ENCODE measurements at regions not wholly inside any gene's neighbourhood (a gene's known extent, or its start where the extent isn't known, plus 50 kb on each side); places are given as distances from the start of the nearest gene placed in this dataset.

- Histone ChIP-seq H3K4me1 (ENCODE audit: control insufficient read depth, extremely low read depth, insufficient read depth, low read length) (no peaks in the 10 kb centered on the region), H3K4me3 (ENCODE audit: control insufficient read depth in 2 of 3, extremely low read depth in 1 of 3, insufficient read depth in 2 of 3, low read depth in 1 of 3, low read length in 3 of 3) (no peak overlapping the region), H4K20me1 (ENCODE audit: control insufficient read depth, extremely low read depth, insufficient read depth, low read length) (no peaks in the 10 kb centered on the region), H2AFZ (ENCODE audit: control insufficient read depth, low read length) (no peak overlapping the region), H3K9me3 (ENCODE audit: control insufficient read depth, low read depth, low read length) (no peaks in the 10 kb centered on the region), H3K36me3 (ENCODE audit: control insufficient read depth in 2 of 2, extremely low read depth in 1 of 2, insufficient read depth in 2 of 2, low read length in 2 of 2) (no peaks in the 10 kb centered on the region), H3K79me2 (ENCODE audit: control insufficient read depth, insufficient read depth, low read length) (no peaks in the 10 kb centered on the region), H3K27ac (ENCODE audit: control insufficient read depth, insufficient read depth, low read length) (no peak overlapping the region), H3K27me3 (ENCODE audit: control insufficient read depth, extremely low read depth, insufficient read depth, low read length) (peaks cover 15% of the 10 kb centered on the region), H3K9ac (ENCODE audit: control insufficient read depth, extremely low read depth, insufficient read depth, low read length) (no peak overlapping the region), H3K9me1 (ENCODE audit: control insufficient read depth, extremely low read depth, insufficient read depth, low read length) (no peaks in the 10 kb centered on the region), H3K4me2 (ENCODE audit: control insufficient read depth, extremely low read depth, insufficient read depth, low read depth, low read length) (no peak overlapping the region)
- DNase-seq (ENCODE audit: low read depth, low spot score) = no peak
- no peak for TF ChIP-seq CTCF (optimal IDR thresholded peaks at IDR 0.05 in 1 of 3, IDR thresholded peaks at IDR 0.05 in 1 of 3, conservative IDR thresholded peaks at IDR 0.05 in 1 of 3; ENCODE audit: extremely low read depth in 1 of 3, insufficient read depth in 2 of 3, low read length in 3 of 3)
- TF ChIP-seq EZH2 (IDR thresholded peaks at IDR 0.05; ENCODE audit: low read length) = no peak
- dilution Hi-C loops (cut with MboI; ENCODE audit: extremely low pct_ligation_motif_present, low sequenced_read_pairs) = no loop called here
- FAIRE-seq = no peak
These were observed 146.1 kb downstream of the IRF8 start for GRCh38 chr16:86044881-86045590.

GRCh38 chr16:86045591-86045971, 146.6 kb downstream of the IRF8 start:
- H3K4me2 ChIP-seq (ENCODE audit: control insufficient read depth, extremely low read depth, insufficient read depth, low read depth, low read length) = no peak overlapping the region
- DNase-seq (ENCODE audit: low read depth, low spot score) (no peak), FAIRE-seq (no peak)
- no peaks in the 10 kb centered on the region for H3K4me1 ChIP-seq (ENCODE audit: control insufficient read depth, extremely low read depth, insufficient read depth, low read length)
- H3K9ac ChIP-seq (ENCODE audit: control insufficient read depth, extremely low read depth, insufficient read depth, low read length) = no peak overlapping the region
- dilution Hi-C loops (cut with MboI; ENCODE audit: extremely low pct_ligation_motif_present, low sequenced_read_pairs) = no loop called here
- no peaks in the 10 kb centered on the region for H4K20me1 ChIP-seq (ENCODE audit: control insufficient read depth, extremely low read depth, insufficient read depth, low read length)
- H3K27me3 ChIP-seq (ENCODE audit: control insufficient read depth, extremely low read depth, insufficient read depth, low read length) = peaks cover 15% of the 10 kb centered on the region
- H3K27ac ChIP-seq (ENCODE audit: control insufficient read depth, insufficient read depth, low read length) = no peak overlapping the region
- no peaks in the 10 kb centered on the region for H3K36me3 ChIP-seq (ENCODE audit: control insufficient read depth in 2 of 2, extremely low read depth in 1 of 2, insufficient read depth in 2 of 2, low read length in 2 of 2)
- no peak overlapping the region for H2AFZ ChIP-seq (ENCODE audit: control insufficient read depth, low read length)
- H3K79me2 ChIP-seq (ENCODE audit: control insufficient read depth, insufficient read depth, low read length) = no peaks in the 10 kb centered on the region
- H3K9me3 ChIP-seq (ENCODE audit: control insufficient read depth, low read depth, low read length) = no peaks in the 10 kb centered on the region
- no peaks in the 10 kb centered on the region for H3K9me1 ChIP-seq (ENCODE audit: control insufficient read depth, extremely low read depth, insufficient read depth, low read length)
- TF ChIP-seq CTCF (optimal IDR thresholded peaks at IDR 0.05 in 1 of 3, IDR thresholded peaks at IDR 0.05 in 1 of 3, conservative IDR thresholded peaks at IDR 0.05 in 1 of 3; ENCODE audit: extremely low read depth in 1 of 3, insufficient read depth in 2 of 3, low read length in 3 of 3) (no peak), EZH2 (IDR thresholded peaks at IDR 0.05; ENCODE audit: low read length) (no peak)
- no peak overlapping the region for H3K4me3 ChIP-seq (ENCODE audit: control insufficient read depth in 2 of 3, extremely low read depth in 1 of 3, insufficient read depth in 2 of 3, low read depth in 1 of 3, low read length in 3 of 3)

Data from keratinocyte (primary cell).